AML-193 (cell line): ENCODE measurements at regions not wholly inside any gene's neighbourhood (a gene's known extent, or its start where the extent isn't known, plus 50 kb on each side); places are given as distances from the start of the nearest gene placed in this dataset.

Experiments used
- DNase-seq, 2 experiments: peaks; one replicate each; lab custom pipeline; 2025; lab: John Stamatoyannopoulos, UW

GRCh38 chr5:124309241-124309980 lies 437.0 kb downstream of the ZNF608 start:
- DNase-seq, result no peak

GRCh38 chr5:124303366-124303765 lies 443.1 kb downstream of the ZNF608 start:
- no peak for DNase-seq

- DNase-seq, result no peak
These were observed 443.9 kb downstream of the ZNF608 start for GRCh38 chr5:124302533-124302932.

GRCh38 chr5:124301850-124302249 lies 444.6 kb downstream of the ZNF608 start:
- DNase-seq, result no peak

- no peak for DNase-seq
These were observed 445.4 kb downstream of the ZNF608 start for GRCh38 chr5:124300815-124301621.

- no peak for DNase-seq
These were observed 448.6 kb downstream of the ZNF608 start for GRCh38 chr5:124297826-124298225.

- DNase-seq, result no peak
These were observed 454.1 kb downstream of the ZNF608 start for GRCh38 chr5:124292322-124292855.

- no peak for DNase-seq
These were observed 456.7 kb downstream of the ZNF608 start for GRCh38 chr5:124289641-124290311.

GRCh38 chr5:124289130-124289529 lies 457.3 kb downstream of the ZNF608 start:
- DNase-seq, result no peak

- no peak for DNase-seq
These were observed 458.6 kb downstream of the ZNF608 start for GRCh38 chr5:124287813-124288212.

GRCh38 chr5:124285733-124286132 lies 460.7 kb downstream of the ZNF608 start:
- no peak for DNase-seq

GRCh38 chr5:124285071-124285470 lies 461.4 kb downstream of the ZNF608 start:
- no peak for DNase-seq

GRCh38 chr5:124283031-124283430 lies 463.4 kb downstream of the ZNF608 start:
- no peak for DNase-seq

- no peak for DNase-seq
These were observed 466.4 kb downstream of the ZNF608 start for GRCh38 chr5:124280079-124280478.

- DNase-seq, result no peak
These were observed 467.1 kb downstream of the ZNF608 start for GRCh38 chr5:124279146-124279876.

- DNase-seq, result no peak
These were observed 467.8 kb downstream of the ZNF608 start for GRCh38 chr5:124278636-124279035.

- DNase-seq, result no peak
These were observed 468.5 kb downstream of the ZNF608 start for GRCh38 chr5:124277767-124278545.

GRCh38 chr5:124276166-124276565 lies 470.3 kb downstream of the ZNF608 start:
- DNase-seq, result no peak

GRCh38 chr5:124274949-124275348 lies 471.5 kb downstream of the ZNF608 start:
- no peak for DNase-seq

GRCh38 chr5:124264499-124264898 lies 481.9 kb downstream of the ZNF608 start:
- DNase-seq, result no peak
